ENCODE measurements at regions not wholly inside any gene's neighbourhood (a gene's known extent, or its start where the extent isn't known, plus 50 kb on each side); places are given as distances from the start of the nearest gene placed in this dataset.

DNA sequence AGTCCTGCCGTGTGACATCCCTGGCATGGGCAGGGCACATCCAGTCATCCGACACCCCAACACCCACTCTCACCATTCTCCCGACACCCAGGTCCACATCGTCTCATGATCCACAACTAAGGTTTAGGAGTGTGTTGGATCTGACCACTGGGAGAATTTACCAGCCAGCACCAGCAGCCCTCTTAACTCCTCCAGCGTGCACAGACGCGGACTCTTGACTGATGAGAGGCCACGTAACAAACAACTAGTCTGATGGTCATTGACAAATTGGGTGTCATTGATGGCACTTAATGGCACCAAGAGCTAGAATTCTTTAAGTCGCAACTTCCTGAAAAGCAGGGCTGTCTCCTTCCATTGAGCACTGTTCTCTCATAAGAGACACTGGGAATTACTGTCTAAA, 203.0 kb upstream of the SFSWAP start:
- TF ChIP-seq, protein P1, sequence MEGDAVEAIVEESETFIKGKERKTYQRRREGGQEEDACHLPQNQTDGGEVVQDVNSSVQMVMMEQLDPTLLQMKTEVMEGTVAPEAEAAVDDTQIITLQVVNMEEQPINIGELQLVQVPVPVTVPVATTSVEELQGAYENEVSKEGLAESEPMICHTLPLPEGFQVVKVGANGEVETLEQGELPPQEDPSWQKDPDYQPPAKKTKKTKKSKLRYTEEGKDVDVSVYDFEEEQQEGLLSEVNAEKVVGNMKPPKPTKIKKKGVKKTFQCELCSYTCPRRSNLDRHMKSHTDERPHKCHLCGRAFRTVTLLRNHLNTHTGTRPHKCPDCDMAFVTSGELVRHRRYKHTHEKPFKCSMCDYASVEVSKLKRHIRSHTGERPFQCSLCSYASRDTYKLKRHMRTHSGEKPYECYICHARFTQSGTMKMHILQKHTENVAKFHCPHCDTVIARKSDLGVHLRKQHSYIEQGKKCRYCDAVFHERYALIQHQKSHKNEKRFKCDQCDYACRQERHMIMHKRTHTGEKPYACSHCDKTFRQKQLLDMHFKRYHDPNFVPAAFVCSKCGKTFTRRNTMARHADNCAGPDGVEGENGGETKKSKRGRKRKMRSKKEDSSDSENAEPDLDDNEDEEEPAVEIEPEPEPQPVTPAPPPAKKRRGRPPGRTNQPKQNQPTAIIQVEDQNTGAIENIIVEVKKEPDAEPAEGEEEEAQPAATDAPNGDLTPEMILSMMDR (optimal IDR thresholded peaks at IDR 0.05 in 1 of 3, IDR thresholded peaks at IDR 0.05 in 1 of 3, conservative IDR thresholded peaks at IDR 0.05 in 1 of 3; ENCODE audit: extremely low read depth in 1 of 3, insufficient read depth in 2 of 3, low read length in 3 of 3): no peak
- TF ChIP-seq EZH2 (IDR thresholded peaks at IDR 0.05; ENCODE audit: low read length): no peak
- no peak for FAIRE-seq
- H3K27me3 ChIP-seq (ENCODE audit: control insufficient read depth, extremely low read depth, insufficient read depth, low read length): no peaks in the 10 kb centered on the region

DNA sequence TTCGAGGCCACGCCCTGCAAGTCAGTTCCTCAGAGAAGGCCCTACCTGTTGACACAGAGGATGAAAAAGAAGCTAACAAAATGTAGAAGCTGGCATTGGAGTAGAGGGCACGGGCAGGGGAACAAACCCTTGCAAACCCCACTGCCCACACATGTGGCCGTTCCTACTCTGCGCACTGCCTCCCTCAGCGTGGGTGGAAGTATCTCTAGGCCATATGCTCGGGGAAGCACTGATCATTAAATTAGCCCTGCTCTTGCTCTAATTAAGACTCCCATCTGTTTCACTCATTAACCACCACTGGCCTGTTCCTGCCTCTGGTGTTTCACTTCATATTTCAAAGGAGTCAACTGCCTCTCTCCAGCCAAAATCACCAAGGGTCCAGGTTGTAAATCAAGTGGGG, 201.2 kb upstream of the SFSWAP start:
- FAIRE-seq: no peak
- TF ChIP-seq EZH2 (IDR thresholded peaks at IDR 0.05; ENCODE audit: low read length): no peak
- TF ChIP-seq, protein P1 (optimal IDR thresholded peaks at IDR 0.05 in 1 of 3, IDR thresholded peaks at IDR 0.05 in 1 of 3, conservative IDR thresholded peaks at IDR 0.05 in 1 of 3; ENCODE audit: extremely low read depth in 1 of 3, insufficient read depth in 2 of 3, low read length in 3 of 3): no peak
- DNase-seq (ENCODE audit: low read depth, low spot score): no peak
- dilution Hi-C loops (cut with MboI; ENCODE audit: extremely low pct_ligation_motif_present, low sequenced_read_pairs): no loop called here
- Histone ChIP-seq H3K4me1 (ENCODE audit: control insufficient read depth, extremely low read depth, insufficient read depth, low read length) (peaks cover 7% of the 10 kb centered on the region), H3K79me2 (ENCODE audit: control insufficient read depth, insufficient read depth, low read length) (no peaks in the 10 kb centered on the region), H3K36me3 (ENCODE audit: control insufficient read depth in 2 of 2, extremely low read depth in 1 of 2, insufficient read depth in 2 of 2, low read length in 2 of 2) (no peaks in the 10 kb centered on the region), H3K9me1 (ENCODE audit: control insufficient read depth, extremely low read depth, insufficient read depth, low read length) (no peaks in the 10 kb centered on the region), H2AFZ (ENCODE audit: control insufficient read depth, low read length) (no peak overlapping the region), H3K27me3 (ENCODE audit: control insufficient read depth, extremely low read depth, insufficient read depth, low read length) (no peaks in the 10 kb centered on the region), H3K27ac (ENCODE audit: control insufficient read depth, insufficient read depth, low read length) (no peak overlapping the region), H3K9ac (ENCODE audit: control insufficient read depth, extremely low read depth, insufficient read depth, low read length) (no peak overlapping the region), H3K4me3 (ENCODE audit: control insufficient read depth in 2 of 3, extremely low read depth in 1 of 3, insufficient read depth in 2 of 3, low read depth in 1 of 3, low read length in 3 of 3) (no peak overlapping the region), H4K20me1 (ENCODE audit: control insufficient read depth, extremely low read depth, insufficient read depth, low read length) (no peaks in the 10 kb centered on the region), H3K9me3 (ENCODE audit: control insufficient read depth, low read depth, low read length) (no peaks in the 10 kb centered on the region), H3K4me2 (ENCODE audit: control insufficient read depth, extremely low read depth, insufficient read depth, low read depth, low read length) (no peak overlapping the region)

More for the DNA sequence above, 203.0 kb upstream of the SFSWAP start:
- Histone ChIP-seq H3K4me3 (ENCODE audit: control insufficient read depth in 2 of 3, extremely low read depth in 1 of 3, insufficient read depth in 2 of 3, low read depth in 1 of 3, low read length in 3 of 3) (no peak overlapping the region), H3K4me1 (ENCODE audit: control insufficient read depth, extremely low read depth, insufficient read depth, low read length) (peaks cover 7% of the 10 kb centered on the region), H3K27ac (ENCODE audit: control insufficient read depth, insufficient read depth, low read length) (no peak overlapping the region), H3K4me2 (ENCODE audit: control insufficient read depth, extremely low read depth, insufficient read depth, low read depth, low read length) (no peak overlapping the region), H3K9ac (ENCODE audit: control insufficient read depth, extremely low read depth, insufficient read depth, low read length) (no peak overlapping the region), H3K36me3 (ENCODE audit: control insufficient read depth in 2 of 2, extremely low read depth in 1 of 2, insufficient read depth in 2 of 2, low read length in 2 of 2) (no peaks in the 10 kb centered on the region), H2AFZ (ENCODE audit: control insufficient read depth, low read length) (no peak overlapping the region), H3K79me2 (ENCODE audit: control insufficient read depth, insufficient read depth, low read length) (no peaks in the 10 kb centered on the region), H3K9me1 (ENCODE audit: control insufficient read depth, extremely low read depth, insufficient read depth, low read length) (no peaks in the 10 kb centered on the region), H4K20me1 (ENCODE audit: control insufficient read depth, extremely low read depth, insufficient read depth, low read length) (no peaks in the 10 kb centered on the region), H3K9me3 (ENCODE audit: control insufficient read depth, low read depth, low read length) (no peaks in the 10 kb centered on the region)
- dilution Hi-C loops (cut with MboI; ENCODE audit: extremely low pct_ligation_motif_present, low sequenced_read_pairs): no loop called here
- DNase-seq (ENCODE audit: low read depth, low spot score): no peak

Measured in keratinocyte (primary cell).